Uterus (tissue), 2 donors: ENCODE measurements at regions not wholly inside any gene's neighbourhood (a gene's known extent, or its start where the extent isn't known, plus 50 kb on each side); places are given as distances from the start of the nearest gene placed in this dataset.

Experiments
- CTCF ChIP-seq, 4 experiments: fragments of 200-600 bp in 2 of 4; fragments of 450-650 bp in 2 of 4; sonication (generic) in 2 of 4; IDR thresholded peaks; one replicate each; pipeline ENCODE4 v1.5.1; 2016 to 2019; ENCODE audit warnings: antibody characterized with exemption in 4 of 4, mild to moderate bottlenecking in 2 of 4, moderate library complexity in 1 of 4
- POLR2A ChIP-seq, 2 donors: fragments of 450-650 bp; IDR thresholded peaks; one replicate each; pipeline ENCODE4 v1.6.1; 2016; ENCODE audit warnings: antibody characterized with exemption in 2 of 2, mild to moderate bottlenecking in 1 of 2, moderate library complexity in 1 of 2

- no peak for TF ChIP-seq CTCF (IDR thresholded peaks at IDR 0.05)
- no peak for TF ChIP-seq POLR2A (IDR thresholded peaks at IDR 0.05)
These were observed 52.0 kb upstream of the CPM start for GRCh38 chr12:68984796-68985573.
